22Rv1 (cell line): ENCODE measurements at regions not wholly inside any gene's neighbourhood (a gene's known extent, or its start where the extent isn't known, plus 50 kb on each side); places are given as distances from the start of the nearest gene placed in this dataset.

Experiments used
- CTCF ChIP-seq: fragments of 450-650 bp; IDR thresholded peaks from 2 replicates; pipeline ENCODE4 v1.5.1; 2017; ENCODE audit warnings: mild to moderate bottlenecking
- ZFX ChIP-seq: fragments of 450-650 bp; IDR thresholded peaks from 2 replicates; pipeline ENCODE4 v1.6.1; 2017; ENCODE audit warnings: antibody characterized with exemption, borderline replicate concordance

GRCh38 chr12:93203361-93203760, 174.4 kb upstream of the NUDT4 start:
- no peak for TF ChIP-seq CTCF
- no peak for TF ChIP-seq ZFX
